Activated naive CD8-positive, alpha-beta T cell treated with anti-CD3 and anti-CD28 coated beads, Interleukin-2, amount 50 U/mL, for 24 hours (primary cell): ENCODE measurements at regions not wholly inside any gene's neighbourhood (a gene's known extent, or its start where the extent isn't known, plus 50 kb on each side); places are given as distances from the start of the nearest gene placed in this dataset.

Experiments
- ATAC-seq: fragments of 150-1000 bp; cut with Tn5 transposase; one replicate; pipeline ENCODE4 v1.10.0; 2021
- DNase-seq: peaks from one replicate; pipeline ENCODE4 v3.0.0; 2021
- H3K27ac Mint-ChIP-seq: one replicate; pipeline ENCODE4 v1.8.0; 2021; ENCODE audit warnings: mild to moderate bottlenecking, mixed read lengths
- H3K27me3 Mint-ChIP-seq: one replicate; pipeline ENCODE4 v1.8.0; 2021; ENCODE audit warnings: mixed read lengths
- H3K36me3 Mint-ChIP-seq: one replicate; pipeline ENCODE4 v1.8.0; 2021; ENCODE audit warnings: low read depth, mixed read lengths
- H3K4me1 Mint-ChIP-seq: one replicate; pipeline ENCODE4 v1.8.0; 2021; ENCODE audit warnings: mixed read lengths
- H3K4me3 Mint-ChIP-seq: one replicate; pipeline ENCODE4 v1.8.0; 2021; ENCODE audit warnings: mild to moderate bottlenecking, moderate library complexity, mixed read lengths
- H3K9me3 Mint-ChIP-seq: one replicate; pipeline ENCODE4 v1.8.0; 2021; ENCODE audit warnings: mixed read lengths

DNA sequence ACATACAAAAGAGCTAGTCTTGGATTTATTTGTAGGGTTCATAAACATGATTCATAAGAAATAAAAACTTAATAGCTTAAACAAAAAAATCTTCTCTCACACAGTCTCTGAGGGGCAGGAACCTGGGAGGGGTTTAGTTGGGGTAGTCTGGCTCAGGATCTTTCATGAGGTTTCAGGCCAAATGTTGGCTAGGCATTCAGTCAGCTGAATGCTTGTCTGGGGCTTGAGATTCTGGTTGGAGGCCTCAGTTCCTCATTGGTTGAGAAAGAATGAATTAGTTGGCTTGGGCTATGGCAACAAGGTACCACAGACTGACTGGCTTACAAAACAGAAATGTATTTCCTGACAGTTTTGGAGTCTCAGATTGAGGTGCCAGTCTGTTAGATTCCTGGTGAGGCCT is 74.3 kb downstream of the ANKRD7 start:
- Mint-ChIP-seq H3K4me1 (no peaks in the 10 kb centered on the region), H3K9me3 (no peaks in the 10 kb centered on the region)

DNA sequence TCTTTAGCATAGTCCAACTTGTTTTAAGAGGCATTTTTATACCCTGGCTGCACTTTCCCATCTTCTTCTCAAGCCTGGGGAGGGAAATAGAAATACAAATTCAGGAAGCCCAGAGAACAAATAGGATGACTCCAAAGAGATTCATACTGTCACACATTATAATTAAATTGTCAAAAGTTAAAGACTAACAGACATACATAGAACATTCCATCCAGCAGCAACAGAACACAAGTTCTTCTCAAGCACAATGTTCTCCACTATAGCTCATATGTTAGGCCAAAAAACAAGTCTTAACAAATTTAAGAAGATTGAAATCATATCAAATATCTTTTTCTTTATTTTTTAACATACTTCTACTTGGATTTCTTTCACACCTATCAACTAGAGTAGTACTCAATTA is 75.7 kb downstream of the ANKRD7 start:
- no peaks in the 10 kb centered on the region for H3K9me3 Mint-ChIP-seq
- H3K27me3 Mint-ChIP-seq = peaks cover 23% of the 10 kb centered on the region
- no peak overlapping the region for H3K4me3 Mint-ChIP-seq
- H3K36me3 Mint-ChIP-seq = no peaks in the 10 kb centered on the region
- no peaks in the 10 kb centered on the region for H3K4me1 Mint-ChIP-seq
- no peak for DNase-seq
- no peak for ATAC-seq
- H3K27ac Mint-ChIP-seq = no peak overlapping the region

More for the DNA sequence above, 74.3 kb downstream of the ANKRD7 start:
- H3K36me3 Mint-ChIP-seq = no peaks in the 10 kb centered on the region
- H3K27me3 Mint-ChIP-seq = peaks cover 20% of the 10 kb centered on the region
- ATAC-seq = no peak
- H3K27ac Mint-ChIP-seq = no peak overlapping the region
- no peak for DNase-seq
- H3K4me3 Mint-ChIP-seq = no peak overlapping the region

DNA sequence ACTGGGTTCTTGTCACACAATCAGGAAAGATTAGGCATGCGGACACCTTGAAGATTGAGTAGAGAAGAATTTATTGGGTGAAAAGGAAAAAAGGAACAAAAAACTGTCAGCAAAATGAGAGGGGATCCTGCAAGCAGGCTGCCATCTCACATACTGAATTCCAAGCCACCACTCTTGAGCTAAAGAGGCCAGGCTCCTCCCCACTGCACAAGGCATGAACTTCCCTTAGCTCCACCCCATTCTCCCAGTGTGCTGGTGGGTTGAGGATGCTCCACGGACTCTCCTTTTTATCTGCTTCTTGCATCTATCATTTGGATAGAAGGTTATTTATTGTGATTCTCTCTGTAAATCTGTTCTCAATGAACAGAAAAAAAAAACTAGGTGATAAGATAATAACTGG is 79.6 kb downstream of the ANKRD7 start:
- Mint-ChIP-seq H3K9me3 (no peaks in the 10 kb centered on the region), H3K27me3 (peaks cover 19% of the 10 kb centered on the region), H3K27ac (no peak overlapping the region), H3K4me1 (no peaks in the 10 kb centered on the region), H3K36me3 (no peaks in the 10 kb centered on the region), H3K4me3 (no peak overlapping the region)
- DNase-seq (no peak), ATAC-seq (no peak)

DNA sequence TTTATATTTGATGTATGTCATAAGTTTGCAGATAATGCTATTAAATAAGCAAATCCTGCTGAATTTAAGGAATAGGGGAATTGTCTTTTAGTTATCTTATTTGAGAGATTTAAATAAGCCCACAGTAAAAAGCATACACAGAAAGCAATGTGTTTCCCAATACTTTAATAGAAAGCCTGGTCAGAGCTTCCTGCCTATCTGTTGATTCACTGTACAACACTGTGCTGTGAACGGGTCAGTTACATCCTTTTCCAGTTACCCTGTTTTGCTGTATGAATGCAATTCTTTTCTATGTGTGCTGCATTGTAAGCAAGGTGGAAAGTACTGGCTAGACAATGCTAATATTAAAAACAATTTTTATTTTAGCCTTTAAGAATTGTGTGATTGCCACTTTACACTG is 81.2 kb downstream of the ANKRD7 start:
- peaks cover 15% of the 10 kb centered on the region for H3K27me3 Mint-ChIP-seq
- no peak overlapping the region for H3K27ac Mint-ChIP-seq
- DNase-seq (no peak), ATAC-seq (no peak)
- H3K9me3 Mint-ChIP-seq = peaks cover 7% of the 10 kb centered on the region
- H3K4me3 Mint-ChIP-seq = no peak overlapping the region
- no peaks in the 10 kb centered on the region for H3K4me1 Mint-ChIP-seq
- no peaks in the 10 kb centered on the region for H3K36me3 Mint-ChIP-seq

DNA sequence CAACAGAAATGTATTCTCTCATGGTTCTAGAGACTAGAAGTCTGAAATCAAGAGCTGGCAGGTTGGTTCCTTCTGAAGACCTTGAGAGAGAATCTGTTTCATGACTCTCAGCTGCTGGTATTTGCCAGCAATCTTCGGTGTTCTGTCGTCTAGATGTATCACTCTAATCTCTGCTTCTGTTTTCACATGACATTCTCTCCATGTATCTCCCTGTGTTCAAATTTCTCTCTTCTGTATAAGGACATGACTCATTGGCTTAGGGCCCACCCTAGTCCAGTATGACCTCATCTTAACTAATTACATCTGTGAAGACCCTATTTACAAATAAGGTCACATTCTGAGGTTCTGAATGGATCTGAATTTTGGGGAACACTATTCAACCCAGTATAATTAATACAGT is 82.3 kb downstream of the ANKRD7 start:
- DNase-seq = no peak
- no peak for ATAC-seq
- Mint-ChIP-seq H3K4me1 (peaks cover 7% of the 10 kb centered on the region), H3K36me3 (no peaks in the 10 kb centered on the region), H3K27me3 (peaks cover 17% of the 10 kb centered on the region), H3K27ac (no peak overlapping the region), H3K9me3 (peaks cover 7% of the 10 kb centered on the region), H3K4me3 (no peak overlapping the region)

DNA sequence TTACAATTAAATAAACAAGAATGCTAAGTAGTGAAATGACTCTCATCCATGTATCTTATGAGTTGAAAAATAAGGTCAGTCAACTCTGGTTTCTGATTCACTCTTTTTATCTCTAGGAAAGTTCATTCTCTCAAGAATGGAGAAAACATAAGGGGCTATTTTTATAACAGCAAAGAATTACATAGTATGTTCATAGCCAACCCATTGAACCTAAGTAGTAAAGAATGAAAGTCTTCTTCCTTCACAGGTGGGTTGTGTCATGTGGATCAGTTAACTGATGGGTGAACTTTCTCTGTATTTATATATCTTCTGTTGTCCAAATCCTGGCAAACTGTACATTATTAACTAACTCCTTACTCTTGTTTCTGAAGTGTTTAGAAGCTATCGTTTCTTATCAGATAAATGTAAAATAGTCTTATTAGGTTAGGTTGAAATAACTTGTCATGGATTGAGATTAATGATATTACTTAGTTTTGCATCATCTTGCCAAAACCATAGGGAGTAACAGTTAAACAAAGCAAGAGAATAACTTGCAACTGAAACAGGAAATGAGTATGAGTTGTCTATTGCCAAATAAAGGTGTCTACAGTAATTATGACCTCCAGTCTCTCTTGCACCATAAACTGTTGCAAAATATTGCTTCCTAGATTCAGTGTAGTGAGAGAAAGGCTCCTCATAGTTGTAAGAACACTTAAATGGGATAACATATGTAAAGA is 86.8 kb downstream of the ANKRD7 start:
- Mint-ChIP-seq H3K27ac (no peak overlapping the region), H3K4me3 (no peak overlapping the region), H3K36me3 (peaks cover 2% of the 10 kb centered on the region), H3K9me3 (peaks cover 10% of the 10 kb centered on the region), H3K4me1 (peaks cover 19% of the 10 kb centered on the region), H3K27me3 (peaks cover 10% of the 10 kb centered on the region)
- DNase-seq (no peak), ATAC-seq (no peak)

DNA sequence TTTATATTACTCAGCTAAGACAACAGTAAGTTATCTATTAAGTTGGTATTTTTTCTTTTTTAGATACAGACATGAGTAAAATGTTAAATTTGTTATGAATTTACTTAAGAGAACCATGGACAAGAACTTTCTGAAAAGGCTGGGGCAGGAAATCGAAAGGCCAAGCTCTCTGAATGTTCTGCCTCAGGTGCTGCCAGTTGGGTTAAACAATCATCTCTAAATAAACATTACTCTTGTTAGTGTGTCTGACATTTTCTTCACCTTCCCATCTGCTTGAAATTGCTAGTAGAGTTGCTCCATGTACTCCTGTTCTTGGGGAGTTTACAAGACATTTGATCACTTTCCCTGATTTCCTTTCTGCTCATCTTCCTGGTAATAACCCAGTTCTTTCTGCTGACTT is 87.5 kb downstream of the ANKRD7 start:
- ATAC-seq = no peak
- Mint-ChIP-seq H3K27ac (no peak overlapping the region), H3K4me3 (no peak overlapping the region), H3K9me3 (peaks cover 14% of the 10 kb centered on the region), H3K36me3 (peaks cover 2% of the 10 kb centered on the region), H3K4me1 (peaks cover 19% of the 10 kb centered on the region), H3K27me3 (peaks cover 12% of the 10 kb centered on the region)
- DNase-seq = no peak

DNA sequence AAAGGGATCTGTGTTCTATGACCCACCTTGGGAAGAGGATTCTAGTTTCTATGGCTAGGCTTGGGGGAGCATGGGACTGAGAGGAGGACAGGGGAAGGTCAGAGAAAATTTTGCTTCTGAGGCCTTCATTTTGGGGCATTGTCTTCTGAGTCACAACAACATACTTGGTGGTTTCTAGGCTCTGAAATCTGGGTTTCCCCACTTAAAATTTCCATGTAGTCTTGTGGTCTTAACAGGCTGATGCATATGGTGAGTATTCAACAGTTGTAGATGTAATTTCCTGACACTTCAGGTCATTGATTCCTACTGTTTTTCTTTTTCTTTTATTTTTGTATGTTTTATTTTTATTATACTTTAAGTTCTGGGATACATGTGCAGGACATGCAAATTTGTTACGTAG is 88.5 kb downstream of the ANKRD7 start:
- DNase-seq (no peak), ATAC-seq (peak; percentile 84)
- Mint-ChIP-seq H3K36me3 (peaks cover 2% of the 10 kb centered on the region), H3K9me3 (peaks cover 14% of the 10 kb centered on the region), H3K4me1 (peaks cover 19% of the 10 kb centered on the region), H3K27me3 (peaks cover 12% of the 10 kb centered on the region), H3K4me3 (no peak overlapping the region), H3K27ac (peak overlapping the region; percentile 37)

- H3K9me3 Mint-ChIP-seq = no peaks in the 10 kb centered on the region
- DNase-seq (no peak), ATAC-seq (no peak)
- no peaks in the 10 kb centered on the region for H3K36me3 Mint-ChIP-seq
- no peaks in the 10 kb centered on the region for H3K4me1 Mint-ChIP-seq
- no peak overlapping the region for H3K4me3 Mint-ChIP-seq
- peaks cover 6% of the 10 kb centered on the region for H3K27me3 Mint-ChIP-seq
- no peak overlapping the region for H3K27ac Mint-ChIP-seq
These were observed 100.4 kb downstream of the ANKRD7 start for GRCh38 chr7:118324790-118325449.

- Mint-ChIP-seq H3K4me1 (no peaks in the 10 kb centered on the region), H3K27ac (no peak overlapping the region), H3K36me3 (no peaks in the 10 kb centered on the region), H3K4me3 (no peak overlapping the region), H3K27me3 (peaks cover 9% of the 10 kb centered on the region), H3K9me3 (no peaks in the 10 kb centered on the region)
- no peak for ATAC-seq
- no peak for DNase-seq
These were observed 100.9 kb downstream of the ANKRD7 start for GRCh38 chr7:118325450-118325808.

DNA sequence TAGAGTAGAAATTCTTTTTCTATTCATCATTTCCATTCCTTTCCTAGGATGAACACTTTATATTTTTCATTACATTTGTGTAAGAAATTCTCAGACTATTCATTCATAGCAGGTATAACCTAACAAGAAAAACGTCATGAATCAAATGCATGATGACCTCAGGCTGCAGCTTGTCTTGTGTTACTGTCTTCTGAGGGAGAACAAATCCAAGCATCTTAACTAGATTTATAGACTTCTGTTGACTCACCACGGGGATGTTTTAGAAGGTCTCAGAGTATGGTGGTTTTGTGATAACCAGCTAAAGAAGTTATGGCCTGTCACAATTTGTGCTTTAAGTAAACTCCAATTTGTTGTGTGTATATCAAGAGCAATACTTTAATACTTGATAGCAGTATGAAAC is 102.7 kb downstream of the ANKRD7 start:
- DNase-seq = no peak
- Mint-ChIP-seq H3K27me3 (peaks cover 5% of the 10 kb centered on the region), H3K4me3 (no peak overlapping the region), H3K4me1 (no peaks in the 10 kb centered on the region), H3K36me3 (no peaks in the 10 kb centered on the region), H3K27ac (no peak overlapping the region), H3K9me3 (no peaks in the 10 kb centered on the region)
- no peak for ATAC-seq

DNA sequence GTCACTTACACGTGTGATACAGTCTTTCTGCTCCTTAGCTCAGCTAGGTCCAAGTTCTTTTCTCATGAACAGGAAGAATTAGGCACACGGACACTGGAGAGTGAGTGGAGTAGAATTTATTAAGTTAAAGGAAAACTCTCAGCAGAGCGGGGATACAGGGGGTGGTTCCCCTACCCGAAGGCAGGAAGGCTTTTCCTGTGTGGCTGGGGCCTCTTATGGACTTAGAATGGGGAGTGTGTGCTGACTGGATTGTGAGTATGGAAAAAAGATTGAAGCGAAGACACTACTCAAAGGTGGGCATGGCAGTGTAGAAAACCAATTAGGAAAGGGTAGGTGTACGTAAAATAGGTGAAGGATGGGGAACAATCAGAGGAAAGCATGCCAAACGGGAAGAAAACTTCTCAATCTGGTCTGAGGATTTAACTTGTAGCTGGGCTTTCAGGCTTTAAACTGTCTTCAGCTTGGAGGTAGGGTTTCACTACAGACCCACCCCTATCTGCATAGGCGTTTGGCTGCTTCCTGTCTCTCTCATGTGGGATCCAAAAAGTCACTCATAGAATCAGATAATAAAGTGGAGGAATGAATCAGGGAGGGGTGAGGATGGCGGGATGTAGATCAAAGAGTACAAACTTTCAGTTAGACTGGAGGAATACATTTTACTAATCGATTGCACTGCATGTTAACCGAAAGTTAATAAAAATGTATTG is 104.2 kb downstream of the ANKRD7 start:
- no peak overlapping the region for H3K27ac Mint-ChIP-seq
- H3K36me3 Mint-ChIP-seq = no peaks in the 10 kb centered on the region
- H3K27me3 Mint-ChIP-seq = peaks cover 5% of the 10 kb centered on the region
- H3K4me3 Mint-ChIP-seq = no peak overlapping the region
- no peaks in the 10 kb centered on the region for H3K4me1 Mint-ChIP-seq
- no peaks in the 10 kb centered on the region for H3K9me3 Mint-ChIP-seq
- no peak for DNase-seq
- no peak for ATAC-seq

DNA sequence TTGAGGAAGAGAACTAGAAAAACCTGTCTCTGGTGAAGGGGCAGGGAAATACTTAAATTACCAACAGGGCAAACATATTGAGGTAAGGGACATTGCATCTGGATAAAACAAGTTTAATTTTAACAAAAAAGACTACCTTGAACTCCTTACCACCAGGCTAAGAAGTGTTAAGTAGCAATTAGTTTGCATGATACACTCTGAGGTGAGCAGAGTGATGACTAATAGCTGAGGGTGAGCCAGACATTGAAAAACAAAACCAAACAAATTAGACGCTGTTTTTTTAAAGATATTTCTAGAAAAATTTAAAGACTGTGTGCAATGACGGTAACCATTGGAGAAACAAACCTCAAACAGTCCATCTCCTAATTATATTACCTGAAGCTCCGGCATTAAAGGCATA is 105.9 kb downstream of the ANKRD7 start:
- no peak overlapping the region for H3K27ac Mint-ChIP-seq
- no peaks in the 10 kb centered on the region for H3K9me3 Mint-ChIP-seq
- H3K4me3 Mint-ChIP-seq = no peak overlapping the region
- DNase-seq = no peak
- peaks cover 3% of the 10 kb centered on the region for H3K27me3 Mint-ChIP-seq
- no peaks in the 10 kb centered on the region for H3K4me1 Mint-ChIP-seq
- no peaks in the 10 kb centered on the region for H3K36me3 Mint-ChIP-seq
- ATAC-seq = no peak

DNA sequence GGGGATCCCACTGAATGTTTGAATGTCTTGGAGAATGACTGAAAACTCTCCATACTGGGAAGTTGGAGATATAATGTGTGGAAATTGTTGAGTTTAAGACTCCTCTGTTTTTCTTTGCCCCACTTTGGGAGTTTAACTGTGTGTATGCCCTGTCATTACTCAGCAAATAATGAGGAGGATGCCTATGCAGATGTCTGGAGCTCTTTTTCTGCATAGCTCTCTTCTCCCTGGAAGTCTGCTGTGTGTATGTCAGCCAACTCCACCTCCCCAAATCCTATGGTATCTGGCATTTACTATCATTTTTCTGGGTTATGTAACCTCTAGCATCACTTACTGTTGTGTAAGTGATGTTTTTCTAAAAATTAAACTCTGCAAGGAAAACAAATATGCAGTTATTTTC is 122.2 kb downstream of the ANKRD7 start:
- Mint-ChIP-seq H3K36me3 (no peaks in the 10 kb centered on the region), H3K4me3 (no peak overlapping the region), H3K9me3 (no peaks in the 10 kb centered on the region), H3K27ac (no peak overlapping the region), H3K4me1 (peaks cover 5% of the 10 kb centered on the region), H3K27me3 (no peaks in the 10 kb centered on the region)
- ATAC-seq = no peak
- DNase-seq = no peak

DNA sequence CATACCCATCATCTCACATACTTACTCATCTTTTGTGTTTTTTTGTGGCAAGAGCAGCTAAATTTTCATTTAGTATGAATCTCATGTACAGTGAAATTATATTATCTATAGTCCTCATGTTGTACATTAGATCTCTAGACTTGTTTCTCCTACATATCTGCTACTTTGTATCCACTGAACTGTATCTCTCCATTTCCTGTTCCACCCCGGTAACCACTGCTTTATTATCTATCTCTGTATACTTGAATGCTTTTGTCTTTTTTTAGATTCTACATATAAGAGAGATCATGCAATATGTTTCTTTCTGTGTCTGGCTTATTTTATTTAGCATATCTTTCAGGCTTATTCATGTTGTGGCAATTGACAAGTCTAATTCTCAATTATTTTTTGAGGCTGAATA is 125.1 kb downstream of the ANKRD7 start:
- no peak overlapping the region for H3K4me3 Mint-ChIP-seq
- no peak for DNase-seq
- no peaks in the 10 kb centered on the region for H3K36me3 Mint-ChIP-seq
- peaks cover 5% of the 10 kb centered on the region for H3K4me1 Mint-ChIP-seq
- no peak overlapping the region for H3K27ac Mint-ChIP-seq
- H3K9me3 Mint-ChIP-seq = no peaks in the 10 kb centered on the region
- no peak for ATAC-seq
- no peaks in the 10 kb centered on the region for H3K27me3 Mint-ChIP-seq
